ENCODE measurements at regions not wholly inside any gene's neighbourhood (a gene's known extent, or its start where the extent isn't known, plus 50 kb on each side); places are given as distances from the start of the nearest gene placed in this dataset.

DNA sequence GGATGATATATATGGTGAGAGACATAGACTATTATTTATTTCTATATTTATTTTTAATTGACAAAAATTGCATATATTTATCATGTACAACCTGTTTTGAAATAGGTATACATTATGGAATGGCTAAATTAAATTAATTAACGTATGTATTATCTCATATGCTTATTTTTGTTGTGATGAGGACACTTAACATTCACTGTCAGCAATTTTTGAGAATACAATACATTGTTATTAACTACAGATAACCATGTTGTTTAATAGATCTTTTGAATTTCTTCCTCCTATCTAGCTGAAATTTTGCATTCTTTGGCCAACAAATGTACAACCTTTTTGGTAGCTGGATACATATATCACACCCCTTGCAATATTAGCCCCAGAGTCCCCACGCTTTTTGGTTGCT, 110.7 kb upstream of the CITED2 start:
- H3K9ac ChIP-seq (ENCODE audit: low read length), result no peak overlapping the region
- H2BK5ac ChIP-seq (ENCODE audit: low read length), result no peak overlapping the region
- peaks cover 13% of the 10 kb centered on the region for H3K4me1 ChIP-seq (ENCODE audit: control insufficient read depth, low read depth, low read length)
- no peaks in the 10 kb centered on the region for H3K36me3 ChIP-seq (ENCODE audit: control insufficient read depth, insufficient read depth, low read length)
- no peak overlapping the region for H3K27ac ChIP-seq (ENCODE audit: low read depth, low read length)
- no peak overlapping the region for H3K4me2 ChIP-seq (ENCODE audit: low read length)
- H2BK120ac ChIP-seq (ENCODE audit: low read depth, low read length), result no peak overlapping the region
- H3K79me2 ChIP-seq (ENCODE audit: control insufficient read depth, insufficient read depth, low read length), result no peaks in the 10 kb centered on the region
- H4K8ac ChIP-seq (ENCODE audit: low read depth, low read length), result no peak overlapping the region
- no peak overlapping the region for H3K4me3 ChIP-seq (ENCODE audit: low read length)
- H2AK5ac ChIP-seq (ENCODE audit: low read length), result no peak overlapping the region
- no peak overlapping the region for H3K18ac ChIP-seq (ENCODE audit: low read length)
- peak overlapping the region; percentile 36 for H3K4ac ChIP-seq (ENCODE audit: low read depth, low read length)
- H4K5ac ChIP-seq (ENCODE audit: low read length), result no peak overlapping the region
- no peak for DNase-seq
- no peak overlapping the region for H3K56ac ChIP-seq (ENCODE audit: low read length)
- no peak overlapping the region for H3K23ac ChIP-seq (ENCODE audit: low read length)
- WGBS (ENCODE audit: extremely low coverage, insufficient coverage, low lambda C conversion rate), result no CpG with 5 or more reads among the region's 2 CpGs
- H2BK15ac ChIP-seq (replicated peaks; ENCODE audit: low read depth), result no peak overlapping the region
- no peaks in the 10 kb centered on the region for H3K79me1 ChIP-seq (ENCODE audit: low read length)
- no peaks in the 10 kb centered on the region for H3K27me3 ChIP-seq (ENCODE audit: insufficient read depth, low read length, poor library complexity)

DNA sequence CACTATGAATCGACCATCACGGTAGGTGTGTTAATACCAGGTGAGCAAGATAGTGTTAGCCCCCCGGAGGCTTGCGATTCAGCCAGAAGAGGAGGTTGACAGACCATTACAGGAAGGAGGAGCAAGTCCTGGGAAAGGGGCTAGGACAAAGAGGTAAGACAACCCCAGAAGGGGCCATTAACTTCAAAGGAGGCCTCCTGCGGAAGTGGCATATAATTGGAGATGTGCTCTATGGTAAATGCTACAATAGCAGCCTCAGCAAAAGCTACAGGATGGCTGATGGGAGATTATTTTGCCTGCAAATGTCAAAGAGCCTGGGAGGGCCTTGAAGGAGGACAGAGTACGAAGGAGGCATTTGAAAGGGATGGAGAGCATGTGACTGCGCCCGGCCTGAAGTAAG, 108.6 kb upstream of the CITED2 start:
- Histone ChIP-seq H4K8ac (ENCODE audit: low read depth, low read length) (no peak overlapping the region), H2BK5ac (ENCODE audit: low read length) (no peak overlapping the region), H3K18ac (ENCODE audit: low read length) (no peak overlapping the region), H3K4me2 (ENCODE audit: low read length) (no peak overlapping the region), H3K23ac (ENCODE audit: low read length) (no peak overlapping the region), H3K4me1 (ENCODE audit: control insufficient read depth, low read depth, low read length) (peaks cover 23% of the 10 kb centered on the region), H3K56ac (ENCODE audit: low read length) (peak overlapping the region; percentile 18), H3K4ac (ENCODE audit: low read depth, low read length) (no peak overlapping the region), H3K36me3 (ENCODE audit: control insufficient read depth, insufficient read depth, low read length) (no peaks in the 10 kb centered on the region), H4K5ac (ENCODE audit: low read length) (no peak overlapping the region), H3K4me3 (ENCODE audit: low read length) (no peak overlapping the region), H3K9ac (ENCODE audit: low read length) (no peak overlapping the region), H3K27me3 (ENCODE audit: insufficient read depth, low read length, poor library complexity) (no peaks in the 10 kb centered on the region), H3K79me1 (ENCODE audit: low read length) (no peaks in the 10 kb centered on the region), H2BK15ac (replicated peaks; ENCODE audit: low read depth) (no peak overlapping the region), H3K27ac (ENCODE audit: low read depth, low read length) (peak overlapping the region; percentile 16), H3K79me2 (ENCODE audit: control insufficient read depth, insufficient read depth, low read length) (no peaks in the 10 kb centered on the region), H2BK120ac (ENCODE audit: low read depth, low read length) (no peak overlapping the region), H2AK5ac (ENCODE audit: low read length) (no peak overlapping the region)
- no CpG with 5 or more reads among the region's 8 CpGs for WGBS (ENCODE audit: extremely low coverage, insufficient coverage, low lambda C conversion rate)
- peak; percentile 95 for DNase-seq

DNA sequence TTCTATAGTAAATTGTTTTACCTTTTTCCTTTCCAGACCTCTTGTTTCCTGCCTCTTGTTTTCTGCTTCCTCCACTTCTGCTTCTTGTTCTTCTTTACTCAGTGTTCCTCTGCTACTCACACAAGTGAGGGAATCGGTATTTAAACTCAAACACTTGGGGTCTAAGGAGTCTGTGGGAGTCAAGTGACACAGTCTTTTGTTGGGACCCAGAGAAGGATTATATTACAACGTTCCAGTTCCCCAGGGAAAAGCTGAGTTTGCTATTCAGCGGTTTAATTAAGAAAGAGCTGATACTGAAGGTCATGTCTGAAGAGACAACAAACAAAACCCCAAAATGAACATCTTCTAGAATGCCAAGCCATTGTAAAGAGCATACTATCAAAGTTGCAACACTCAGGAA, 107.8 kb upstream of the CITED2 start:
- Histone ChIP-seq H3K27ac (ENCODE audit: low read depth, low read length) (no peak overlapping the region), H3K4ac (ENCODE audit: low read depth, low read length) (peak overlapping the region; percentile 16)

DNA sequence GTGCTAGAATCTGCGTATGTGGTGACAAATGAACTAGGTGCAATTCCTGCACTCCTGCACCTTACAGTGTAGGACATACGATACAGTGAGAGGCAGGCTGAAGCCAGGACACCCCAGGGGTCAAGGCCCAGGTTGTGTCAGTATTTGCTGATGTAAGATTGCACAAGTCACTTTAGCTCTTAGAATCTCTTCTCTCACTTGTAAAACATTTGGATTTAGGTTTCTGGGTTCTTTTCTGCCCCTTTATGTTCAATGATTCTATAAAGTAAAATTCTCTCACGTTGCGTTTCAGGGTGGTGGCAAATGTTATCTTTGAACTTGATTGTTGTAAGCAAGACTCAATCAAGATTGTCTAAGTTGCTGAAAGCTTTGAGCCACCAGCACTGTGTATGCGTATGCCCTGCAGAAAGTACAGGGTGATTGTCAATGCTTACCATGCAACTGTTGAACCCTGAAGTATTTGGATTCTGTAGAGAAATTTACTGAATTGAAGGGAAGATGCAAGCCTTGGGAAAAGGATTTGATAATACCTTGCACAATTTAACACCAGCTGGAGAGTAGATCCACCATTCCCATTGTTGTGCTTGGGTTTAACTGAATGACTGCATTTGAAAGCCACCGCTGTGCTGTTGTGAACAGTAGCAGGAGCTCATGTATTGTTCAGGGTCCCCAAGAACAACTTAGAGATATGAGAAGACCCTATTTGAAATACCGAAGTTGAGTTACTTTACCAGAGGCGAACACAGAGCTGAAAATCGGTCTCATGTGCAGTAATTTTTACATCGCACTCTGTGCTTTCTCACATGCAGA, 106.1 kb upstream of the CITED2 start:
- peak; percentile 57 for DNase-seq
- no peak overlapping the region for H3K4ac ChIP-seq (ENCODE audit: low read depth, low read length)
- no peaks in the 10 kb centered on the region for H3K27me3 ChIP-seq (ENCODE audit: insufficient read depth, low read length, poor library complexity)

More for the DNA sequence above, 107.8 kb upstream of the CITED2 start:
- no CpG with 5 or more reads among the region's 3 CpGs for WGBS (ENCODE audit: extremely low coverage, insufficient coverage, low lambda C conversion rate)
- Histone ChIP-seq H3K23ac (ENCODE audit: low read length) (no peak overlapping the region), H4K5ac (ENCODE audit: low read length) (no peak overlapping the region), H2BK5ac (ENCODE audit: low read length) (no peak overlapping the region), H3K27me3 (ENCODE audit: insufficient read depth, low read length, poor library complexity) (no peaks in the 10 kb centered on the region), H2BK120ac (ENCODE audit: low read depth, low read length) (peak overlapping the region; percentile 8), H3K56ac (ENCODE audit: low read length) (peak overlapping the region; percentile 63), H3K79me1 (ENCODE audit: low read length) (no peaks in the 10 kb centered on the region), H3K4me3 (ENCODE audit: low read length) (no peak overlapping the region), H3K79me2 (ENCODE audit: control insufficient read depth, insufficient read depth, low read length) (no peaks in the 10 kb centered on the region), H3K9ac (ENCODE audit: low read length) (no peak overlapping the region), H4K8ac (ENCODE audit: low read depth, low read length) (no peak overlapping the region), H3K4me1 (ENCODE audit: control insufficient read depth, low read depth, low read length) (peaks cover 24% of the 10 kb centered on the region), H3K4me2 (ENCODE audit: low read length) (no peak overlapping the region), H2BK15ac (replicated peaks; ENCODE audit: low read depth) (peak overlapping the region; percentile 41), H3K18ac (ENCODE audit: low read length) (peak overlapping the region; percentile 61), H3K36me3 (ENCODE audit: control insufficient read depth, insufficient read depth, low read length) (no peaks in the 10 kb centered on the region), H2AK5ac (ENCODE audit: low read length) (peak overlapping the region; percentile 87)
- DNase-seq, result no peak

DNA sequence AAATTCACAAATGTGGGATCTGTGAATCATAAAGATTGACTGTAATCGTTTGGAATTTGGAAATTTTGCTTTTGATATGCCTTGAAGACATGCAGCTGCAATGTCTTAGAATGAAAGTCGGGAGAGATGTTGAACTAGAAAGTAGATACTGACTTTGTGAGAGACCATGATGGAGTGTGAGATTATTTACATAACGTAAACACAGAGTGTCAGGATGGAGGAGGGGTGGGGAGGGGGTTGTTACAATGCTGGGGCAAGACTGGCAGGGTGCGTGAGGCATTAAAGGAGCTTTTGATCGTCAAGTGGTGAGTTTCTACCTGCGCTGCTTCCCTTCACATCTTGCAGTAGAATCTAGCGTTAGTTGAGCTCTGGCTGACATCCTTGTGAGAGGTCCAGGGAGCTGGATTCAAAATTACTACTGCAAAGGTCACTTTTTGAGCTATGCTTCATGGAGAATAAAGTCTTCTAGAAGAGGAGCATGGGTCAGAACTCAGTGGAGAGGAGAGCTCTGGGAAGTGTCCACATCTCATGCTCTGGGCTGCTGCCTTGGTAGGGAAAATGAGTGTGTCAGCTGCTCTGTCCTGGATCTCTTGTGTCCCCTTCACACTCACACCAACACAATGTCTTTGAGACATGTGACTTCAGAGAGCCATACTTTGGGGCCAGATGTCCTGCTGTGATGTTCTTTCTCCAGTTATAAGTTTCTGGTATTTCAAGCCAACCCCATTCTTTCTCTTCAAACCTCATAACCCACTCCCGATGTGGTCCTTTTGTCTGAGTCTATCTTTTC, 105.2 kb upstream of the CITED2 start:
- no peaks in the 10 kb centered on the region for H3K79me2 ChIP-seq (ENCODE audit: control insufficient read depth, insufficient read depth, low read length)

More for the DNA sequence above, 106.1 kb upstream of the CITED2 start:
- Histone ChIP-seq H3K4me2 (ENCODE audit: low read length) (no peak overlapping the region), H4K5ac (ENCODE audit: low read length) (no peak overlapping the region), H3K36me3 (ENCODE audit: control insufficient read depth, insufficient read depth, low read length) (no peaks in the 10 kb centered on the region), H3K9ac (ENCODE audit: low read length) (no peak overlapping the region), H3K4me1 (ENCODE audit: control insufficient read depth, low read depth, low read length) (peaks cover 30% of the 10 kb centered on the region), H3K56ac (ENCODE audit: low read length) (peak overlapping the region; percentile 60), H2AK5ac (ENCODE audit: low read length) (peak overlapping the region; percentile 79), H3K23ac (ENCODE audit: low read length) (no peak overlapping the region), H2BK5ac (ENCODE audit: low read length) (peak overlapping the region; percentile 48), H3K79me2 (ENCODE audit: control insufficient read depth, insufficient read depth, low read length) (no peaks in the 10 kb centered on the region), H3K27ac (ENCODE audit: low read depth, low read length) (peak overlapping the region; percentile 6), H4K8ac (ENCODE audit: low read depth, low read length) (no peak overlapping the region), H3K4me3 (ENCODE audit: low read length) (no peak overlapping the region), H2BK120ac (ENCODE audit: low read depth, low read length) (peak overlapping the region; percentile 45), H3K79me1 (ENCODE audit: low read length) (no peaks in the 10 kb centered on the region), H3K18ac (ENCODE audit: low read length) (peak overlapping the region; percentile 56), H2BK15ac (replicated peaks; ENCODE audit: low read depth) (peak overlapping the region; percentile 38)
- no CpG with 5 or more reads among the region's 10 CpGs for WGBS (ENCODE audit: extremely low coverage, insufficient coverage, low lambda C conversion rate)

More for the DNA sequence above, 105.2 kb upstream of the CITED2 start:
- Histone ChIP-seq H3K27ac (ENCODE audit: low read depth, low read length) (peak overlapping the region; percentile 37), H3K9ac (ENCODE audit: low read length) (peak overlapping the region; percentile 21), H2AK5ac (ENCODE audit: low read length) (peak overlapping the region; percentile 44), H2BK15ac (replicated peaks; ENCODE audit: low read depth) (peak overlapping the region; percentile 93), H2BK5ac (ENCODE audit: low read length) (peak overlapping the region; percentile 86), H3K18ac (ENCODE audit: low read length) (peak overlapping the region; percentile 68), H3K56ac (ENCODE audit: low read length) (peak overlapping the region; percentile 65), H4K5ac (ENCODE audit: low read length) (no peak overlapping the region), H3K23ac (ENCODE audit: low read length) (no peak overlapping the region), H4K8ac (ENCODE audit: low read depth, low read length) (no peak overlapping the region), H3K4ac (ENCODE audit: low read depth, low read length) (peak overlapping the region; percentile 48), H3K79me1 (ENCODE audit: low read length) (no peaks in the 10 kb centered on the region), H2BK120ac (ENCODE audit: low read depth, low read length) (no peak overlapping the region), H3K36me3 (ENCODE audit: control insufficient read depth, insufficient read depth, low read length) (no peaks in the 10 kb centered on the region), H3K4me1 (ENCODE audit: control insufficient read depth, low read depth, low read length) (peaks cover 35% of the 10 kb centered on the region), H3K4me2 (ENCODE audit: low read length) (peak overlapping the region; percentile 7), H3K27me3 (ENCODE audit: insufficient read depth, low read length, poor library complexity) (no peaks in the 10 kb centered on the region), H3K4me3 (ENCODE audit: low read length) (no peak overlapping the region)
- peak; percentile 54 for DNase-seq
- WGBS (ENCODE audit: extremely low coverage, insufficient coverage, low lambda C conversion rate), result no CpG with 5 or more reads among the region's 8 CpGs

Measured in mesendoderm (in vitro differentiated cells).